A673 (cell line): ENCODE measurements at regions not wholly inside any gene's neighbourhood (a gene's known extent, or its start where the extent isn't known, plus 50 kb on each side); places are given as distances from the start of the nearest gene placed in this dataset.

Experiments used
- CTCF ChIP-seq: fragments of 300-800, 200-600 bp; sonication (generic); conservative IDR thresholded peaks from 2 replicates; pipeline ENCODE4 v1.5.1; 2017; ENCODE audit warnings: low read depth, mild to moderate bottlenecking, antibody characterized with exemption, low read length, moderate library complexity, mixed read lengths
- EZH2 ChIP-seq: fragments of 200-600 bp; sonication (generic); IDR thresholded peaks from 2 replicates; pipeline ENCODE4 v1.6.1; 2017; ENCODE audit warnings: borderline replicate concordance, low read depth, mild to moderate bottlenecking, mixed read lengths, antibody characterized with exemption, low read length; ENCODE audit not compliant: poor library complexity, severe bottlenecking

- TF ChIP-seq EZH2 (no peak), CTCF (no peak)
Measured at GRCh38 chr21:41680444-41681347, 86.2 kb downstream of the RIPK4 start.
